HG02763 (cell line): ENCODE measurements at regions not wholly inside any gene's neighbourhood (a gene's known extent, or its start where the extent isn't known, plus 50 kb on each side); places are given as distances from the start of the nearest gene placed in this dataset.
"Not testable (repeated sequence)": the region's sequence is repeated elsewhere in the genome, so short reads cannot be mapped to it uniquely, and the experiment has no call there.

Experiments used
- ATAC-seq: cut with Tn5 transposase; IDR thresholded peaks from one replicate; pipeline ENCODE4 v1.9.1; 2021; ENCODE audit warnings: mild to moderate bottlenecking, moderate library complexity; ENCODE audit not compliant: unreplicated experiment

- no peak for ATAC-seq
Measured at GRCh38 chr21:15932726-15933125, 202.9 kb downstream of the USP25 start.

GRCh38 chr21:15935530-15935929 is 205.7 kb downstream of the USP25 start:
- ATAC-seq: no peak

DNA sequence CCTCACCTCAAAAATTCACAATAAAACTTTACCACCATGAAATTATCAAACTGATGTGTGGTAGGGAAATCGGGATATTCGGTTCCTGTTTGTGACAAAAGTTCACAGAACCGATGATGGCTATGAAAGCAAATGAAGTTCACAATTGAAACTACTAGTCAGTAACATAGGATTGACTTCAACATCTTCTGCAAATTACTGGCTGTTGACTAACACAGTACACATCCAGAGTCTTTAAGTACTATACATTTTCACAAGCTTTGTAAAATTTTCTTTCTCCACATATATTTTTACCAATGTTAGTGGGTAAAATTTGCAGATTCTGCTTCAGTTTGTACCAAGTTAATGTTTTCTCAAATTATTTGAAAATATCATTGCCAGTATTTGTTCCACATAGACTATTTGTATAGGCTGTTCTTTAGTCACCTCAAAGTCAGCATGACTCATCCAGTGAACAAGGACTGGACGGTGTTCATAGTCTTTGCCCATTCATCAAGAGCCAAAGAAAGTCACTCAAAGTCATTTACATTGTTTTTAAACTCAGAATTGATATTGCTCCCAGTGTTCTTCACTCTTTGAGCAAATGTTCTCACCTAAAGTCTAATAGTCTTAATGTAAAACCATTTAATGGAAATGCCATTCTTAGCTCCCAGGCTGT is 213.4 kb downstream of the USP25 start:
- ATAC-seq: no peak

GRCh38 chr21:15947677-15948076 is 217.9 kb downstream of the USP25 start:
- ATAC-seq: no peak

DNA sequence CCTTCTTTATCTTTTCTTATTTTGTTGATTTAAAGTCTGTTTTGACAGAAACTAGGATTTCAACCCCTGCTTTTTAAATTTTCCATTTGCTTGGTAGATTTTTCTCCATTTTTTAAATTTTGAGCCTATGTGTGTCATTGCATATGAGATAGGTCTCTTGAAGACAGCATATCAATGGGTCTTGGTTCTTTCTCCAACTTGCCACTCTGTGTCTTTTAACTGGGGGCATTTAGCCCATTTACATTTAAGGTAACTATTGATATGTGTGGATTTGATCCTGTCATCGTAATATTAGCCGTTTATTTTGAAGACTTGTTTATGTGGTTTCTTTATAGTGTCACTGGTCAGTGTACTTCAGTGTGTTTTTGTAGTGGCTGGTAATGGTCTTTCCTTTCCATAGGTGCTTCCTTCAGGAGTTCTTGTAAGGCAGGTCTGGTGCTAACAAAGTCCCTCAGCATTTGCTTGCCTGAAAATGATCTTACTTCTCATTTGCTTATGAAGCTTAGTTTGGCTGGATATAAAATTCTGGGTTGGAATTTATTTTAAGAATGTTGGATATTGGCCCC is 223.9 kb downstream of the USP25 start:
- no peak for ATAC-seq

GRCh38 chr21:15964236-15964855 is 234.6 kb downstream of the USP25 start:
- ATAC-seq: no peak

DNA sequence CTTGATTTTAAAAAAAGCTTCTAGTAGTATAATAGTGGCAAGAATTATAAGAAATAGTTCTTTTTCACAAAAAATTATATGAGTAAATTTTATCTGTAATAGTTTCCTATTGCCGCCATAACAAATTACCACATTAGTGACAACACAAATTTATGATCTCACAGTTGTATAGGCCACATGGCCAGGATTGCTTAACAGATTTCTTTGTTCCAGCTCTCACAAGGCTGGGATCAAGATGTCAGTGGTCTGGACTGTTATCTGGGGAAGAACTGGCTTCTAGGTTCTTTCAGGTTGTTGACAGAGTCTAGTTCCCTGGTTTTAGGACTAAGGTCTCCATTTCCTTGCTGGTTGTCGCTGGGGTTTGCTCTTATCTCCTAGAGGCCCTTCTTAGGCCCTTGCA is 236.4 kb downstream of the USP25 start:
- no peak for ATAC-seq

DNA sequence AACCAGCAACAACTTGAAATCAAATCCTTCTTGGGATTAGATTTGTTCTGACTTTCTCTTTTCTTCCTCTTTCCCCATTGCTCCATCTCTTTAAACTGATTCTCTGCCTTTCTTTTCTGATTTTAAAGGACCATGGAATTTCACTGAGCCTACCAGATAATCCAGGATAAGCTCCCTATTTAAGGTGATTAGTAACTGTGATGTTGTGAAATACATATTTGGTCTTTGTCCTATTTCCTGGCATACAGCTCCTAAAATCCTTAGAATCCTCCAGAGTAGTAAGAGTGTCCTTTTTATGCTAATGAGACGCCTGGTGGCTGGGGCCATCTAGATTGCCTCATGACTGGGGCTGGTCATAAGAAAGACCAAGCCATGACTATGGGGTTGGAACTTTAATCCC is 236.9 kb downstream of the USP25 start:
- no peak for ATAC-seq

DNA sequence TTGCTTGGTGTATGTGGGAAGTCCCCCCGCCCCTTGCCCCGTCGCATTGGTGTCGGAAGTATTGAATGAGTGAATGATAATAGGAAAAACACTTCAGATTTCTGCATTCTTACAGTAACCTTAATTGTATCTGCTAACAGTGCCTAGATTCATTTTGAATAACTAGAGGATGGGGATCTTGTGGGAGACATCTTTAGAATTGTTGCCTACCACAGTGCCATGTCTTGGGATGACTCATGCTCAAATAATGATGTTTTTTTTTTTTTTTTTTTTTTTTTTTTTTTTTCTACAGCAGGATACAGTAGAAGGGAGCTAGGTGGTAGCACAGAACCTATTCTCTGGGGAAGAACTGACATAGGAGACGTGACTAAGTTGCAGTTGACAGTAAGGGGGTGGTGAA is 237.9 kb downstream of the USP25 start:
- no peak for ATAC-seq

DNA sequence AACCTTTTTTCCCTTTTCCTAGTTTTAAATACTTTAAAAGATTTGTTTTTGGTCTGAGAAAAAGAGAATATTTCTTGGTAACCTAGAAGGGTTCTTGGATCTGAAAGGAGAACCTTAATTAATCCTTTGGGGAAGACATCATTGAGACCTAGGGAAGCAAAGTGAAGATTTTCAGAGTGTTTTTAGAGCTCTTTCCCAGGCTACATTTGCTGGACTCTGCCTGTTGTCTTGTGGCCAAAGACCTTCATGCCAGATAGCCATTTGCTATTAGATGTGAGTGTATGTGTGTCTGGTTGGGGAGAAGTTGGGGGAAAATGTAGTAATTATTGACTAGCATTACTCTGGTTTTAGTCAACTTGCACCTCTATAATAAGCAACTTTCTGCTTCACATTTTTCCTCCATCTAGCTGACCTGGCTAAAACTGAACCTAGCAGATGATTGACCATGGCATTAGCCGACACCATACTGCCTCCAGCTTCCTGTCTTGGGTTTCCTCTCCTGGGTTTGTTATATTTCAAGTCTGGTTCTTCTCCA is 239.1 kb downstream of the USP25 start:
- no peak for ATAC-seq

- ATAC-seq: no peak
Measured at GRCh38 chr21:15976807-15977206, 247.0 kb downstream of the USP25 start.

DNA sequence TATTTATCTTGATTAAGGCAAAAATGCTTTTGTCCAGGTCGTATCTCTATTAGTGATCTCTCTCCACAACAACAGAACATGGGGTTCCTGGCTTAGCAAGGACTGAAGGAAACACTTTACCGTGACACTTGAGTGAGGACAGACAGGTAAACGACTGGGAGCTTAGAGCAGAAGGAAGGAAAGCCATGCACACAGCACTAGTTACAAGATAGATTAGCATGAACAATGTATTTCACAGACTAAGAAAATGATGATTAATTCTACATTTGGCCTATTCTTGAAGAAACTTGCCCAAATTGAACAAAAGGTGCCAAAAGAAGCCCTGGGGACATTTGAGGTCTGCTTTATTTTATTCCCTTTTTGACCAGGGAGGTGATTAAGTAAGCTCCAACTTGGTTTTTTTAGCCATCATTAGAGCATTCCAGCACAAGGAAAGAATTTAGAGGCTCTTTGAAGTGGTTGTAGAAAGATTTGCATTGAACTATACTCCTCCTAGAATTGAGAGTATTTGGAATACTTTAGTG is 248.5 kb downstream of the USP25 start:
- no peak for ATAC-seq

DNA sequence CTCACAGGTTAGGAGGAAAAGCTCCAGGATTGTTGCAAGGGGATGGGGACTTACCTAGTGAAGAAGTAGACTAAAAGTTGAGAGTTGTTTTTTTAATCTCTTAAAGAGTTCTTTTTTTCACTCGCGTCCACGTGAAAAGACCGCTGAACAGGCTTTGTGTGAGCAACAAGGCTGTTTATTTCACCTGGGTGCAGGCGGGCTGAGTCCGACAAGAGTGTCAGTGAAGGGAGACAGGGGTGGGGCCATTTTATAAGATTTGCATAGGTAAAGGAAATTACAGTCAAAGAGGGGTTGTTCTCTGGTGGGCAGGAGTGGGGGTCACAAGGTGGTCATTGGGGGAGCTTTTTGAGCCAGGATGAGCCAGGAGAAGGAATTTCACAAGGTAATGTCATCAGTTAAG is 249.7 kb downstream of the USP25 start:
- not testable (repeated sequence) for ATAC-seq

GRCh38 chr21:15986277-15986676 is 256.5 kb downstream of the USP25 start:
- ATAC-seq: no peak

- no peak for ATAC-seq
Measured at GRCh38 chr21:15992171-15992570, 262.4 kb downstream of the USP25 start.

DNA sequence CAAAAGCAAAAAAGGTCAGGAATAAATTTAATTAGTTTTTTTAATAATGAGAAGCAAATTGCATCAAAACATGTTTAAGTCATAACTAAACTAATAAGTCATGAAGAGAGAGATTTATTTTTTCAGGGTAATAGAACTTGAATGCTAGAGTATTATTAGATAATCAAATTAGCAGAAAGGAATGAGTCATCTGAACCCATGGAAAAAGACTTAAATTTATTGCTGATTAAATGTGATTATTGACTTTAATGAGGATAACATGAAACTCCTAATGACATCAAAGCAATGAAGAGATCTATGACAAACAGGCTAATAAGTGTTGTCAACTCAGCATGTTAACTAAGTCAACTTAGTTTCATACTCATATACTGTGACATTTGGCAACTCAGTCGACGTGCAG is 264.2 kb downstream of the USP25 start:
- ATAC-seq: no peak

GRCh38 chr21:15999741-16000140 is 270.0 kb downstream of the USP25 start:
- no peak for ATAC-seq

DNA sequence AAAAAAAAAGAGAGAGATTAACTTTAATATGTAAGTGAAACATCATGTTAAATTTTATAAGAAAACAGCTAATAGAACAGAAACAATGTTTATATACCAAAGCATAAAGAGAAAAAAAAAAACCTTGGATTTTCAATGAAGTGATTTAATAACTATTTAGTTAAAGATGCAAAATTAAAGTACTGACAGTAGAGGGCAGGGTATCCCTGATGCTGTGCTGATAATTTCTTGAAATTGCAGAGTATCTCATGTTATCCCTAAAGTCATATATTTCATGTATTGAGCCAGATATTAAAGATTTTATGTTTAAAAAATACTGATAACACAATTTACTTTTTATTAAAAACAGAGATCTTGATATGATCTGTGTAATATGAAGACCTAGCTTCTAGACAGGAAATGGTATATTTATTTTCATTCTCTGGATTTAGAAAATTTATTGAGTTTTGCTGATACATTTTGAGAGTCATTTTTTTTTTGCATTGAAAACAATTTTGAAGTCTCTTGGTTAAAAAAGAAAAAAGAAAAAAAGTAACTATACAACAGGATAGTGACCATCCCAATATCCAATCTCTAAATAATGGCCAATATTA is 273.2 kb downstream of the USP25 start:
- no peak for ATAC-seq

DNA sequence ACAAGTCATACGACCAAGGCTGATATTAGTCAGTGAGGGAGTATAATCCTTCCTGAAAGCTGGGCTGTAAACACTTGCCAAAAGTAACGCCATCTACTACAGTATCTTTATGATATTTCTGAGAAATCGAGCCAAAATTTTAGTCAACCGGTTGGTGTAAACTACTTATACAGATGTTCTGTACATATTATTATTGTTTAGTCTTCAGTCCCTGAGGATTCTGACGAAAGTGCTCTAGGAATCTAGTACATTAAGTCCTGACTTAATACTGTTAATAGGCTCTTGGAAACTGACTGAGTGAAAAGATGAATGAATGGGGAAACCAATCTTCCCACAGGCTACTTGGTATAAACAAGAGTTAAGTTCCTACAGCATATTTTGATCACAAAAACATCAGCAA is 274.3 kb downstream of the USP25 start:
- no peak for ATAC-seq

DNA sequence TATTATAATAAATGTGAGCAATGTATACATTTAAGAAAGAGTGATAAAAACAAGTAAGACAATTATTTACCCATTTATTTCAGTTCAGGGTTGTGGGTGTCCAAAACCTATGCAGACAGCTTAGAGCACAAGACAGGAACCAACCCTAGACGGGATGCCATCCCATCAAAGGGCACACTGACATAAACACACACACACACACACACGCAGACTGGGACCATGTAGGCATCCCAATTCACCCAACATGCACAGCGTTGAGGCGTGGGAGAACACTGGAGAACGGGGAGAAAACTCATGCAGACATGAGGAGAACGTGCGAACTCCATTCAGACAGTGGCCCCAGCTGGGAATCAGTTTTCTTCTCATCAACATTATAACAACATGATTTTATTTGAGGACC is 274.7 kb downstream of the USP25 start:
- ATAC-seq: no peak

GRCh38 chr21:16005996-16006395 is 276.2 kb downstream of the USP25 start:
- no peak for ATAC-seq

DNA sequence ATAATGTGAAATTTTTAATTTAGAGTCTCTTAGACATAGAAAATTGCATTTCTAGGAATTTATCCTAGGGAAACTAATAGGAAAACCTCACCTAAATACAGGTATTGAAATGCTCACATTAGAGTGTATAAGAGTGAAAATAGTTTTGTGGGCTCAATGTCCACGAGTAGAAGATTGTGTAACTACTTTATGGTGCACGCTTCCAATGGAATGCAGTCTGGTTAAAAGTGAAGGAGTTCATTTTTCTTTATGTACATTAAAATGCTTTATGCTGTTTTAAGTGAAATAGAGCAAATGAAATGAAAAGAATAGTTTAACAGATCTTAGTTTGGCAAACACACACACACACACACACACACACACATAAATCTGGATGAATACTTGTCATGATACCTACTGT is 278.2 kb downstream of the USP25 start:
- no peak for ATAC-seq
